WTC11 (cell line): ENCODE measurements at regions not wholly inside any gene's neighbourhood (a gene's known extent, or its start where the extent isn't known, plus 50 kb on each side); places are given as distances from the start of the nearest gene placed in this dataset.

Experiments
- CREB1 ChIP-seq: sonication (generic); formaldehyde crosslinking; IDR thresholded peaks from 2 replicates; pipeline ENCODE4 v1.8.0; 2023; ENCODE audit warnings: mild to moderate bottlenecking, missing genetic modification reagents
- CTCF ChIP-seq: fragments of 200-600 bp; IDR thresholded peaks from 2 replicates; pipeline ENCODE4 v1.8.0; 2022; ENCODE audit warnings: antibody characterized with exemption
- ESRRA ChIP-seq: sonication (generic); formaldehyde crosslinking; IDR thresholded peaks from 2 replicates; pipeline ENCODE4 v1.8.1; 2022; ENCODE audit warnings: mild to moderate bottlenecking, missing genetic modification reagents, borderline replicate concordance
- TF ChIP-seq, protein P1 (sequence below): sonication (generic); formaldehyde crosslinking; IDR thresholded peaks from 2 replicates; pipeline ENCODE4 v1.8.0; 2023; ENCODE audit warnings: missing genetic modification reagents, mild to moderate bottlenecking, borderline replicate concordance
- TF ChIP-seq, protein P2 (sequence below): fragments of 250-450 bp; sonication (Bioruptor Pico); IDR thresholded peaks from 2 replicates; pipeline ENCODE4 v2.1.2; 2022; ENCODE audit warnings: mild to moderate bottlenecking, moderate library complexity

DNA sequence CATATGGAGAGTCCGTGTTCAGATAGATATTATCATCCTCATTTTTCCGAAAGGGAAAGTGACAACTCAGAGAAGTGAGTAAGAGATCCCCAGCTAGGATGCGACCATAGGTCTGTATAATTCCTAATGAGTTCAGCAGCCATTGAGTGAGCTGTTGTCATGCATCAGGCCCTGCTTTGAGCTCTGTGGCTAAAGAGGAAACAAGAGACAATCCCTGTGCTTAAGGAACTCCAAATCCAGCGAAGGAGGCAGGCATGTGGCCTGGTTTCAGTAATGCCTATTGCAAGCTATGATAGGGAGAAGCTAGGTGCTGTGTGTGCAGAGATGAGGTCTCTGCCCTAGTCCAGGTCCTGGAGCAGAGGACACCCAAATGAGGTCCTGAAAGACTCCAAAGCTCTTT, 192.8 kb downstream of the ACTL7B start:
- TF ChIP-seq CTCF (no peak), ESRRA (CRISPR knock-in tag) (no peak), CREB1 (CRISPR knock-in tag) (no peak)
- TF ChIP-seq, protein P1, sequence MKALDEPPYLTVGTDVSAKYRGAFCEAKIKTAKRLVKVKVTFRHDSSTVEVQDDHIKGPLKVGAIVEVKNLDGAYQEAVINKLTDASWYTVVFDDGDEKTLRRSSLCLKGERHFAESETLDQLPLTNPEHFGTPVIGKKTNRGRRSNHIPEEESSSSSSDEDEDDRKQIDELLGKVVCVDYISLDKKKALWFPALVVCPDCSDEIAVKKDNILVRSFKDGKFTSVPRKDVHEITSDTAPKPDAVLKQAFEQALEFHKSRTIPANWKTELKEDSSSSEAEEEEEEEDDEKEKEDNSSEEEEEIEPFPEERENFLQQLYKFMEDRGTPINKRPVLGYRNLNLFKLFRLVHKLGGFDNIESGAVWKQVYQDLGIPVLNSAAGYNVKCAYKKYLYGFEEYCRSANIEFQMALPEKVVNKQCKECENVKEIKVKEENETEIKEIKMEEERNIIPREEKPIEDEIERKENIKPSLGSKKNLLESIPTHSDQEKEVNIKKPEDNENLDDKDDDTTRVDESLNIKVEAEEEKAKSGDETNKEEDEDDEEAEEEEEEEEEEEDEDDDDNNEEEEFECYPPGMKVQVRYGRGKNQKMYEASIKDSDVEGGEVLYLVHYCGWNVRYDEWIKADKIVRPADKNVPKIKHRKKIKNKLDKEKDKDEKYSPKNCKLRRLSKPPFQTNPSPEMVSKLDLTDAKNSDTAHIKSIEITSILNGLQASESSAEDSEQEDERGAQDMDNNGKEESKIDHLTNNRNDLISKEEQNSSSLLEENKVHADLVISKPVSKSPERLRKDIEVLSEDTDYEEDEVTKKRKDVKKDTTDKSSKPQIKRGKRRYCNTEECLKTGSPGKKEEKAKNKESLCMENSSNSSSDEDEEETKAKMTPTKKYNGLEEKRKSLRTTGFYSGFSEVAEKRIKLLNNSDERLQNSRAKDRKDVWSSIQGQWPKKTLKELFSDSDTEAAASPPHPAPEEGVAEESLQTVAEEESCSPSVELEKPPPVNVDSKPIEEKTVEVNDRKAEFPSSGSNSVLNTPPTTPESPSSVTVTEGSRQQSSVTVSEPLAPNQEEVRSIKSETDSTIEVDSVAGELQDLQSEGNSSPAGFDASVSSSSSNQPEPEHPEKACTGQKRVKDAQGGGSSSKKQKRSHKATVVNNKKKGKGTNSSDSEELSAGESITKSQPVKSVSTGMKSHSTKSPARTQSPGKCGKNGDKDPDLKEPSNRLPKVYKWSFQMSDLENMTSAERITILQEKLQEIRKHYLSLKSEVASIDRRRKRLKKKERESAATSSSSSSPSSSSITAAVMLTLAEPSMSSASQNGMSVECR, result no peak
- TF ChIP-seq, protein P2, sequence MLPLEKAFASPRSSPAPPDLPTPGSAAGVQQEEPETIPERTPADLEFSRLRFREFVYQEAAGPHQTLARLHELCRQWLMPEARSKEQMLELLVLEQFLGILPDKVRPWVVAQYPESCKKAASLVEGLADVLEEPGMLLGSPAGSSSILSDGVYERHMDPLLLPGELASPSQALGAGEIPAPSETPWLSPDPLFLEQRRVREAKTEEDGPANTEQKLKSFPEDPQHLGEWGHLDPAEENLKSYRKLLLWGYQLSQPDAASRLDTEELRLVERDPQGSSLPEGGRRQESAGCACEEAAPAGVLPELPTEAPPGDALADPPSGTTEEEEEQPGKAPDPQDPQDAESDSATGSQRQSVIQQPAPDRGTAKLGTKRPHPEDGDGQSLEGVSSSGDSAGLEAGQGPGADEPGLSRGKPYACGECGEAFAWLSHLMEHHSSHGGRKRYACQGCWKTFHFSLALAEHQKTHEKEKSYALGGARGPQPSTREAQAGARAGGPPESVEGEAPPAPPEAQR (CRISPR knock-in tag), result no peak
